Colonic mucosa (tissue), 4 donors: ENCODE measurements at regions not wholly inside any gene's neighbourhood (a gene's known extent, or its start where the extent isn't known, plus 50 kb on each side); places are given as distances from the start of the nearest gene placed in this dataset.
A peak's percentile ranks its signal among the peaks of the same experiment; 100 is the strongest.

Experiments
- DNase-seq: peaks from one replicate; pipeline ENCODE4 v3.0.0-alpha.2; 2020
- H3K27ac ChIP-seq: fragments of 200-600 bp; one replicate; pipeline ENCODE4 v1.8.0; 2021
- H3K27me3 ChIP-seq: fragments of 200-600 bp; one replicate; pipeline ENCODE4 v1.8.0; 2021
- H3K36me3 ChIP-seq: fragments of 200-600 bp; one replicate; pipeline ENCODE4 v1.8.0; 2021
- H3K4me1 ChIP-seq: fragments of 200-600 bp; one replicate; pipeline ENCODE4 v1.8.0; 2021; ENCODE audit warnings: mild to moderate bottlenecking
- H3K4me3 ChIP-seq: fragments of 200-600 bp; one replicate; pipeline ENCODE4 v1.8.0; 2021
- H3K9ac ChIP-seq, 2 donors: one replicate each; pipeline ENCODE4 v1.7.0; 2013; ENCODE audit warnings: control low read depth in 2 of 2, low read depth in 2 of 2, low read length in 2 of 2
- H3K9me3 ChIP-seq: fragments of 200-600 bp; one replicate; pipeline ENCODE4 v1.8.0; 2021
- intact Hi-C: fragments of 100-400 bp; cut with DNase I; formaldehyde crosslinking; loops from one replicate; pipeline ENCODE4 v1.14.1; 2022
- TF ChIP-seq, protein P1 (sequence below): fragments of 200-600 bp; IDR thresholded peaks from one replicate; pipeline ENCODE4 v1.8.0; 2022; ENCODE audit warnings: antibody characterized with exemption, mild to moderate bottlenecking
- donor health status: healthy.
- donor health status: DM: no; HTN: no; CAD: no.
- donor health status: DM: no; HTN: no; CAD: no.

DNA sequence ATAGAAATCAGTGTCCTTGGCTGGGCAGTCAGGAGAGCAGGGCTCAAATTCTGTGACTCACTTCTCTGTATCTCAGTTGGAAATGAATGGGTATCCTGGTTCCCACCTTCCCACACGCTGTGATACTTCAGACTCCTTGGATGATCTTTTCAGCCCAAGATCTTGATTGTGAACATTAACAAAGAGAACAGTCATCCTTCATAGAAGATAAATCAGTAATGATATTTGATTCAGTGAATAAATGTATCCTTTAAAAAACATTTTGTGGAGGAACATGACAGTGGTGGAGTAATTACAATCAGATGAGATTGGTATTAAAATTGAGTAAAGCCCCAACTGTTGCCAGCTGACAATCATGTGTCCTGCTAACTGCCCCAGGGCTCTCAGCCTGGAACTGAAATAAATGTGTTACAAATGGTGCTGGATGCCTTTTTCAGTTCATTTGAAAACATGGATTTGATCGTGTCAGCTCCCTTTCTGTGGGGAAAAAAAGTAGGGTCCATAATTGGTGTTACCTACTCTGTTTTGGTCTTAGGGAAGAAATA, 72.9 kb upstream of the OR5AN1 start:
- Histone ChIP-seq H3K27me3 (no peaks in the 10 kb centered on the region), H3K36me3 (no peaks in the 10 kb centered on the region), H3K27ac (no peak overlapping the region), H3K9ac (no peak overlapping the region), H3K9me3 (no peaks in the 10 kb centered on the region), H3K4me3 (no peak overlapping the region), H3K4me1 (no peaks in the 10 kb centered on the region)
- TF ChIP-seq, protein P1, sequence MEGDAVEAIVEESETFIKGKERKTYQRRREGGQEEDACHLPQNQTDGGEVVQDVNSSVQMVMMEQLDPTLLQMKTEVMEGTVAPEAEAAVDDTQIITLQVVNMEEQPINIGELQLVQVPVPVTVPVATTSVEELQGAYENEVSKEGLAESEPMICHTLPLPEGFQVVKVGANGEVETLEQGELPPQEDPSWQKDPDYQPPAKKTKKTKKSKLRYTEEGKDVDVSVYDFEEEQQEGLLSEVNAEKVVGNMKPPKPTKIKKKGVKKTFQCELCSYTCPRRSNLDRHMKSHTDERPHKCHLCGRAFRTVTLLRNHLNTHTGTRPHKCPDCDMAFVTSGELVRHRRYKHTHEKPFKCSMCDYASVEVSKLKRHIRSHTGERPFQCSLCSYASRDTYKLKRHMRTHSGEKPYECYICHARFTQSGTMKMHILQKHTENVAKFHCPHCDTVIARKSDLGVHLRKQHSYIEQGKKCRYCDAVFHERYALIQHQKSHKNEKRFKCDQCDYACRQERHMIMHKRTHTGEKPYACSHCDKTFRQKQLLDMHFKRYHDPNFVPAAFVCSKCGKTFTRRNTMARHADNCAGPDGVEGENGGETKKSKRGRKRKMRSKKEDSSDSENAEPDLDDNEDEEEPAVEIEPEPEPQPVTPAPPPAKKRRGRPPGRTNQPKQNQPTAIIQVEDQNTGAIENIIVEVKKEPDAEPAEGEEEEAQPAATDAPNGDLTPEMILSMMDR, result no peak
- intact Hi-C loops, result loop anchor here (2.0 to 10.0 kb wide), 3 partner anchors 81 to 139 kb away; partner anchors contain the start of gene OR5A2
- DNase-seq, result no peak

DNA sequence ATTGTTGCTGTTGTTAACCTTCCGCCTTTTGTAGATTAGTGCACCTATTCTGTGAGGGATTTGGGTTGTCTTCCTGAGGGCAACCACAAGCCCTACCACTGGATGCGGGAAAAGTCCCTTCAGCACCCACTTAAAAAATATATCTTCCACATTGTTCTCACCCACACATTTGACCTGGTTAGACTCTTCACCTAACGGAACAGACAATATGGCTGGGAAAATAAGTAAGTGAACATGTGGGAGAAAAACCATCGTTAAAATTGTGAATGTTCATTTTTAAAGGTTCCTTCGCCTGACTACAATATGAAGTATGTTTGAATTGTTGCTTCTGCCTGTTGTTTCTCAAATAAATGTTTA, 72.0 kb upstream of the MPEG1 start:
- no peak overlapping the region for H3K4me3 ChIP-seq
- H3K27ac ChIP-seq, result no peak overlapping the region
- H3K4me1 ChIP-seq, result no peaks in the 10 kb centered on the region
- H3K27me3 ChIP-seq, result no peaks in the 10 kb centered on the region
- intact Hi-C loops, result loop anchor here (2.0 to 10.0 kb wide), 3 partner anchors 80 to 140 kb away; partner anchors contain the start of gene OR5A2
- no peaks in the 10 kb centered on the region for H3K9me3 ChIP-seq
- H3K9ac ChIP-seq, result no peak overlapping the region
- DNase-seq, result no peak
- TF ChIP-seq, protein P1, result no peak
- H3K36me3 ChIP-seq, result no peaks in the 10 kb centered on the region

DNA sequence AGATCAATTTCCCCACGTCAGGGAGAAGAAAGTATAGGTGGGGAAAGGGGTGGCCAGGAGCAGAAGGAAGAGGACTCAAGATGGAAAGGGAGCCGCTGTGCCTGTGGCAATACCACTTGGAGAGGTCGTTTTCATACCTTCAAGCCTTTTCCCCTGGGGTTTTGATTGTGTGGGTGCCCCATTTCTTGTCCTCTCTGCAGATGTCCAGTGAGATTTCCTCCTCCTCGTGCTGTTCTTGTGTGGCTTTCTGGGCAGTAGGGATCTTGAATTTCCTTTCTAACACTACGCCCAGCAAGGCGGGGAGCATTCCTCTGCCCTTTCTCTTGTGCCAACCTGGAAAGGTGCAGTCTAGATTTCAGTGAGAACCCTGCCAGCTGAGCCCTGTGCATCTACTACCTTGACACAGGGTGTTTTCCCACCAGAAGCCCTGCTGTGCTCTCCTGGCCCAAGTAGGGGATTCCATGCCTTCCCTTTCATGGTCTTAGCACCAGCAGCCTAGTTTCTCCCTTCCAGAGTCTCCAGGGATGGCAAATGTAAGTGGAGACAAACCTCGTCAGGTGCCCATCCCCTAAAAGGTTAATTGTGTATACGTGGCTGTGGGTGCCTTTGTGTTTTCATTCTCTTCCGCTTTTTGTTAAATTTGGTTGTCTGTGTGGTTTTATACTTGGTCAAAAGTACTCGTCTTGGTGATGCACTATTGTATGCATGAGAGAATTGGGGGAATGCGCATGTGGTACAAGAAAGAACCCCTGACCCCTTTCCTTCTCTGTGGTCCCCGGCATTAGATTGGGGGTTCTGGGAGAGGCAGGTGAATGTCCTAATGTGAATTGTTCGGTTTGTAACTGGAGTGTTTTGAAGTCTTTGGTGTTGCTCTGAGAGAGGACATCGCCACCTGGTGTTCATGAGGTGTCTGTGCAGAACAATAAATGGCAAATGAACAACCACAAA, 71.4 kb upstream of the MPEG1 start:
- Histone ChIP-seq H3K36me3 (no peaks in the 10 kb centered on the region), H3K4me3 (no peak overlapping the region), H3K27me3 (no peaks in the 10 kb centered on the region), H3K4me1 (no peaks in the 10 kb centered on the region), H3K27ac (no peak overlapping the region), H3K9ac (no peak overlapping the region), H3K9me3 (no peaks in the 10 kb centered on the region)
- intact Hi-C loops, result loop anchor here (2.0 to 10.0 kb wide), 3 partner anchors 79 to 141 kb away; partner anchors contain the start of gene OR5A2
- TF ChIP-seq, protein P1, result peak; percentile 85
- peak; percentile 58 for DNase-seq

DNA sequence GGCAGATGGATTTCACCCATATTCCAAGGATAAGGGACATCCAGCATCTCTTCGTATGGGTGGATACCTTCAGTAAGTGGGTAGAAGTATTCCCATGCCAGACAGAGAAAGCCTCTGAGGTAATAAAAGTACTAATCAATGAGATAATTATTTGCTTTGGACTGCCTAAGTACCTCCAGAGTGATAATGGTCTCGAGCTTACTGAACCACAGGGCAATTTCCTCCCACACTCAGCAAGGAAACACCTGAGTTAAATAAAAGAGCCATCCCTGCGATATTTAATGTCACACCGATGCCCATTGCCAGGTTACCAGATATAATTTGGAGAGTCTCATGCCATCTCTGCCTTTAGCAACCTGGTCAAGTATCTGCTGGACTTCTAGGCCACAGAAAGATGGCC, 70.6 kb upstream of the MPEG1 start:
- intact Hi-C loops, result loop anchor here (10.0 kb wide), 2 partner anchors 79 to 141 kb away; partner anchors contain the start of gene OR5A2
- Histone ChIP-seq H3K4me1 (no peaks in the 10 kb centered on the region), H3K27me3 (no peaks in the 10 kb centered on the region), H3K27ac (no peak overlapping the region), H3K4me3 (no peak overlapping the region), H3K36me3 (no peaks in the 10 kb centered on the region), H3K9me3 (no peaks in the 10 kb centered on the region), H3K9ac (no peak overlapping the region)
- no peak for DNase-seq
- TF ChIP-seq, protein P1, result no peak

DNA sequence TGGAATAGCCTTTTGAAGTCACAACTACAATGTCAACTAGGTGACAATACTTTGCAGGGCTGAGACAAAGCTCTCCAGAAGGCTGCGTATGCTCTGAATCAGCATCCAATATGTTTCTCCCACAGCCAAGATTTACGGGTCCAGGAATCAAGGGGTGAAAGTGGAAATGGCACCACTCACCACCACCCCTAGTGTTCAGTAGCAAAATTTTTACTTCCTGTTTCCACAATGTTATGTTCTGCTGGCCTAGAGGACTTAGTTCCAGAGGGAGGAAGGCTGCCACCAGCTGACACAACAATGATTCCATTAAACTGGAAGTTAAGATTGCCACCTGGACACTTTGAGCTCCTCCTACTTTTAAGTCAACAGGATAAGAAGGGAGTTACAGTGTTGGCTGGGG, 68.5 kb upstream of the MPEG1 start:
- H3K4me3 ChIP-seq, result no peak overlapping the region
- no peak for DNase-seq
- no peak overlapping the region for H3K9ac ChIP-seq
- H3K9me3 ChIP-seq, result no peaks in the 10 kb centered on the region
- intact Hi-C loops, result loop anchor here (10.0 kb wide), 2 partner anchors 76 to 144 kb away; partner anchors contain the start of gene OR5A2
- H3K36me3 ChIP-seq, result no peaks in the 10 kb centered on the region
- H3K4me1 ChIP-seq, result no peaks in the 10 kb centered on the region
- TF ChIP-seq, protein P1, result no peak
- H3K27me3 ChIP-seq, result no peaks in the 10 kb centered on the region
- no peak overlapping the region for H3K27ac ChIP-seq
